Heart left ventricle (tissue), 13 donors: ENCODE measurements at regions not wholly inside any gene's neighbourhood (a gene's known extent, or its start where the extent isn't known, plus 50 kb on each side); places are given as distances from the start of the nearest gene placed in this dataset.

Experiments used
- CTCF ChIP-seq, 12 donors: fragments of 200-600 bp; sonication (generic) in 4 of 12; IDR thresholded peaks; one replicate each; pipeline versions ENCODE4 v1.5.0 to v1.8.0; 2018 to 2022; ENCODE audit warnings: antibody characterized with exemption in 12 of 12, mild to moderate bottlenecking in 5 of 12
- POLR2A ChIP-seq, 2 donors: fragments of 450-650 bp; IDR thresholded peaks; one replicate each; pipeline ENCODE4 v1.6.1; 2017; ENCODE audit warnings: antibody characterized with exemption in 2 of 2, mild to moderate bottlenecking in 2 of 2, moderate library complexity in 2 of 2
- donor health status: ischemic (EF 13 %, LVEDD 7.1; RV severe dilation, severe dysfunction).
- donor health status: DM: no; HTN: yes; CAD: no.
- donor health status: DM: no; HTN: no; CAD: no.
- donor health status: ischemic (EF 25% LVEDD 6.9; RV normal size, moderate dysfunction).
- donor health status: ischemic (EF 25% LVEDD 5.7; RV mildly dilated, moderate dysfunction).
- donor health status: ischemic (EF 35%, LVEDD 5.7; RV mildly dilated, moderate dysfunction).
- donor health status: nonischemic (EF 11% LVEDD 7.7; RV severe dilation, severe dysfunction).
- donor health status: DM: yes; HTN: yes; CAD: no.
- donor health status: PGD.
- donor health status: ischemic (EF 29% LVEDD 5.4; RV normal size, mild dysfunction).
- donor health status: nonischemic (EF 23%, LVEDD 6.1; RV moderate dilation, normal function).

- TF ChIP-seq CTCF (IDR thresholded peaks at IDR 0.05) (no peak), POLR2A (IDR thresholded peaks at IDR 0.05) (no peak)
Observed at GRCh38 chr7:19056305-19056704, 61.1 kb downstream of the TWIST1 start.
